NCI-H2171 (cell line): ENCODE measurements at regions not wholly inside any gene's neighbourhood (a gene's known extent, or its start where the extent isn't known, plus 50 kb on each side); places are given as distances from the start of the nearest gene placed in this dataset.

ENCODE experiments used
- DNase-seq: peaks from one replicate; lab custom pipeline; 2025; lab: John Stamatoyannopoulos, UW

DNA sequence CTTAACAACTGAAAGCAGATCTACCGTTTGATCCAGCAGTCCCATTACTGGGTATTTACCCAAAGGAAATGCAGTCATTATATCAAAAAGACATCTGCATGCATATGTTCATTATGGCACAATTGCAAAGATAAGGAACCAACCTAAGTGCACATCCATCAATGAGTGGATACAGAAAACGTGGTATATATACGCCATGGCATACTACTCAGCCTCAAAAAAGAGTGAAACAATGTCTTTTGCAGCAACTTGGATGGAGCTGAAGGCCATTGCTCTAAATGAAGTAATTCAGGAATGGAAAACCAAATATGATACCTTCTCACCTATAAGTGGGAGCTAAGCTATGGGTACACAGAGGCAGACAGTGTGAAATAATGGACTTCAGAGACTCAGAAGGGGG lies 169.3 kb downstream of the ZBTB18 start:
- DNase-seq: no peak

DNA sequence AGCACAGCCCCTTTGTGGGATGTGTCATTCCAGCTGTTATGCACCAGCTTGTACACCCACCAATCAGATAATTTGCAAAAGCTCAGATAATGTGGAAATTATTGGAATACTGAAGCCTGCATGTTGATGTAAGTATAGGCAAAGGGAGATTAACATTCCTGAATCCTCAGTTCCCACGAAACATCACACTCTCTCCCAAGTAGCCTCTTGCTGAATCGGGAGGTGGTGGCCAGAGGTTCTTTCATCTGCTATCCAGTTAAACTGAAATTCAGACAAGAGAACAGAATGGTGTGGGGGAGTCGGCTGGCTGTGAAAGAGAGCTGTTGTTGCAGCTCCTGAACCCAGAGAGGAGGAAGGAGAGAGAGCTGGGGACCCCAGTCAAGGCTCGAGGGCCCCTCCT lies 170.9 kb downstream of the ZBTB18 start:
- DNase-seq: no peak

DNA sequence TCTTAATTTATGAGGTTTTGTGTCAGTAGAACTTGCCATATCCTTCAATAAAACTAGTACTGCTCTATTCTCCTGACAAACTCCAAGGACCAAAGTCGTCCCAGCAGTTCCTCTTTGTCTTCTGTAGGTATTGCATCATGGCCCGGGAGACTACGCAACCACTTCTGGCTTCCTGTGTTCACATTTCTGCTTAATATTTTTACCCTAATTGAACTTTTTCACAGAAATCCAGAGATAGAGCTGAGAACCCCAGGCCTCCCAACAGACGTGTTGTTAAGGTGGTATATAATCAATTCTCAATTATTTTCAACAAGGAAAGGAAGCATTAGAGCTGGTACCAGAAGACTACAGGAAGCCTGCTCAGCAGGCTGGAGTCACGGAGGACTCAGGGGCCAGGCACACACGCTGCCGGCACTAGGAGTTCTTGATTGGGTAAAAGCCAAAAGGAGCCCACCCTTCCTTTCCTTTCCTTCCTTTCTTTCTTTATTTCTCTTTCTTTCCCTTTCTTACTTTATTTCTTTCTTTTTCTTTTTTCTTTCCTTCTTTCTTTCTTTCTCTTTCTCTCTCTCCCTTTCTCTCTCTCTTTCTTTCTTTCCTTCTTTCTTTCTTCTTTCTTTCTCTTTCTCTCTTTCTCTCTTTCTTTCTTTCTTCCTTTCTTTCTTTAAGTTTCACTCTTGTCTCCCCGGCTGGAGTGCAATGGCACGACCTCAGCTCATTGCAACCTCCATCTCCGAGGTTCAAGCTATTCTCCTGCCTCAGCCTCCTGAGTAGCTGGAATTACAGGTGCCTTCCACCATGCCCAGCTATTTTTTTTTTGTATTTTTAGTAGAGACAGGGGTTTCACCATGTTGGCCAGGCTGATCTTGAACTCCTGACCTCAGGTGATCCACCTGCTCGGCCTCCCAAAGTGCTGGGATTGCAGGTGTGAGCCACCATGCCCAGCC lies 173.7 kb downstream of the ZBTB18 start:
- DNase-seq: no peak

DNA sequence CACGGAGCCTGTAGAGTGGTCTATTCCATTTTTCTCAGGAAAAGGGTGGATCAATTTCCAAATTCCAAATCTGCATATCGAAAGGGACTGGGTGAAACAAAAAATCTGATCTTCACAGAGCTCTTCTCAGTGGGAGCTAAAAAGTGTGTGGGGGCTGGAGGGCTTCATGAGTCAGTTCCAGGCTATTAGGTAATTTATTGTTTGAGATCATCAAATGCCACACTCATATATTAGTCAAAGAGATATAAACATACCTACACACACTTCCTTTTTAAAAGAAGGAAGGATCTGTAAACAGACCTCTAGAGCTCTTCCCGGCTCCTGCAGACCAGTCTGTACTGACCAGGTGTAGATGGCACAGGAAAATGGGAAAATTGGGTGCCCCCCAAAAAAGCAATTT lies 175.4 kb downstream of the ZBTB18 start:
- no peak for DNase-seq

DNA sequence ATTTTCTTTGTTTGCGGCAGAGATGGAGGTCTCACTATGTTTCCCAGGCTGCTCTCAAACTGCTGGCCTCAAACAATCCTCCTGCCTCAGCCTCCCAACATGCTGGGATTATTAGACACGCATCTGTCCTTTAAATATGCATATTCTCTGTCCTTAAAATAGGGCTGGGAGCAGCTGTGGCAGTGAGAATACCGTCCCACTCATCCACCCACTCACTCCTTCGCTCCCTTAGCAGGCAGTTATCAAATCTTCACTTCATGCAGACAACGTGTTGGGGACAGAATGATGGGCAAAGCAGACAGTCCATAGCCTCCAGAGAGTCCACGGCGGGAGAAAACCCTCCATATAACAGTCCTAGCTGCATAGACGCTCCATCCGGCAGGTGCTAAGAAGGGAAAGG lies 179.4 kb downstream of the ZBTB18 start:
- no peak for DNase-seq

DNA sequence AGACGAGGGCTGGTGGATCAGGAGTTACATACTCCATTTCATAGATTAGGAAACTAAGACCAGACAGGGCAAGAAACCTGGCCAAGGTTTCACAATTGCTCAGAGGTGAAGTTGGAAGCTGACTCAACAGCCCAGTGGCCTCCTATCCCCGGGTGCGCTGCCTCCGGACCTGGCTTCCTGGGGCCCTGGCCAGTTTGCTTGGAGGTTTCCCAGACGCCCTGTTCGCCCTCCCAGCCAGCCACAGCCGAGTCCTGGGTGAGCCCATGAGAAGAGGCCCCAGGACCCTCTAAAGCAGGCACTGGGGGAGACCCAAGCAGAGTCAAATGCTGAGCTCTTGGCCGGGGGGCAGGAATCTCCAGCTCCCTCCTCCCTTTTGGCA lies 180.1 kb downstream of the ZBTB18 start:
- DNase-seq: no peak

DNA sequence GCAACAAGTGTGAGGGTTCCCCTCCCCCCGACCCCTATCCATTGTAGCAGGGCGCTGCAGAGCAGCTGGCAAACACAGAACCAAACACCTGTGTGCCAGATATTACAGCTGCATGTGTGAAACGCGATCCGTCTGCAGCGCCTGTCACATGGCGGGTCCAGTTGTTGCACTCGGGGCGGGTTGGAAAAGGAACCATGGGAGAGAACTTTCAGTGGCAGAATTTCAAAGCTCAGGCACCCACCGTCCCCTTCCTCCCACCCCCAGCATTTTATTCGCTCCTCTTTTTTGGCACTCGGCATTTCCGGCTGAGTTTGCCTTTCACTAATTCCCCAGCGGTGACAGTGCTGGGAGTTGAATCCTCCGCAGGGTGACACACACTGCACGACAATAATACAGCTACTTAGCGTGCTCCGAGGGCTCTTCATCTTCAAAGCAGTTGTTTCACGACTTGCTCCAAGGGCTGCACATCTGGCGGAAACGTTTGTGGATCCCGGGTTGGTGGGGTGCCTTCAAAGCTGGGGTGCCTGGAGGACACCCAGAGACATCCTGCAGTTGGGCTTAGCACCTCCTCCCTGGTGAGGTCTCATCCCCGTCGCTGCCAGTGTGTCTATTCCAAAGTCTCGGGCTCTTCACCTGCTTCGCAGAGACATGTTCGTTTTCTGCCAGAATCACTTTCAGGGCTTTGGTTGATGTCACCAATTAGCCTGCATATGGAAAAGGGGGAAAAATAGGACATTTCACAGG lies 180.7 kb downstream of the ZBTB18 start:
- DNase-seq: peak; percentile 79

DNA sequence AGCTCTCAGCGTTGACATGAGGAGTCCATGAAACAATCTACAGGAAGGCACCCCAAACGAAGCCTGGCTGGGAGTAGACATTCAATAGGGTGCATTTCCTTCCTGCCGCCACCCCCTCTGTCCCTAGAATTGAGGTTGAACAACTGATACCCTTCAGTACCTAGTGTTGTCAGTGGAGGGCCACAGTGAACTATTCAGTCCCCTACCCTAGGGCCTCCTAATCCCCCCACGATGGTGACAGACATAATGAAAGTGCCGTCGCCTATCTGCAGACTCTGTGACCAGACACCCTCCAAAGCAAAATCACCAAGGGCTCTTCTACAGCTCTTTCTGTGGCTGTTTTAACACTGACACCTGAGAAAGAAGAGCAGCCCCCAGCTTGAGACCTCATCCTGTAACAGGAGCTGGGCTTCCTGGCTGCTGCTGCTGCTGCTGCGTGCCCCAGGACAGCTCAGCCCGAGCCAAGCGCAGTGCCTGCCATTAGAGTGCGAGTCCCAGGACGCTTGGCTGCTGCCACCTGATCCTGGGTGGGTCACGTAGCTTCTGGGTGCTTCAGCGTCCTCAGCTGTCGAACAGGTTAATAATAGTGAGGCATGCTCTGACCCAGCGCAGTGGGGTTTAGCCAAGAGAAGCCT lies 183.0 kb downstream of the ZBTB18 start:
- DNase-seq: no peak

DNA sequence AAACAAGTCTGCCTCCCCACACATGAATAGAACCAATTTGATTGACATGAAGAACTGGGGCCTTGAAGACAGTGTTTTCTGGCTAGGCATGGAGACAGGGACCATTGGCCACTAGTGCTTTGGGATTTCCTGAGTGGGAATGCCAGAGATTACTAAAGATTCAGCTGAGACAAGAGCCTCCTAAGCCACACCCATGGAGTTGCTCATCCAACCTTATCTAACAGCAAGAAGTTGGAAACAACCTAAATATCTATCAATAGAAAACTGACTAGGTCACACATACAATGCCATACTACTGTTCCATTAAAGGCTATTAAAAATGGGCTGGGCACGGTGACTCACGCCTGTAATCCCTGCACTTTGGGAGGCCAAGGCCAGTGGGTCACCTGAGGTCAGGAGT lies 184.1 kb downstream of the ZBTB18 start:
- no peak for DNase-seq

DNA sequence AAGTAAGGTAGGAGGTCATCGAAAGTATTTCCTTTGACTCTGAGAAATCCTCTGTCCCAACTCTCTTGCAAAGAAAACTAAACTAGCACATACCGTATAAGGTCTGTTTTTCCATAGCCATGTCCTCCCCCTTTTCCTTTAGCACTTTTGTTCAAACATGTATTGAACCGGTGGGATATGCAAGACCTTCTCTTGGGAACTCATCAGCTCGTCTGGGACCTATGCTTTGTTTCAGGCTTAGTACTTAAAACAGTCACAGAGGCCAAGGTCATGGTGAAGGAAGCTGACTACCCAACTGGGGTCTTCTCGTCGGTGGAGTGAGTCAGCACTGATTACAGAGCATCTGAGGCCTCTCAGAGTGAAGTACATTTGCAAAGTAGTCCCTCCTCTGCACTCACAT lies 185.0 kb downstream of the ZBTB18 start:
- DNase-seq: no peak

DNA sequence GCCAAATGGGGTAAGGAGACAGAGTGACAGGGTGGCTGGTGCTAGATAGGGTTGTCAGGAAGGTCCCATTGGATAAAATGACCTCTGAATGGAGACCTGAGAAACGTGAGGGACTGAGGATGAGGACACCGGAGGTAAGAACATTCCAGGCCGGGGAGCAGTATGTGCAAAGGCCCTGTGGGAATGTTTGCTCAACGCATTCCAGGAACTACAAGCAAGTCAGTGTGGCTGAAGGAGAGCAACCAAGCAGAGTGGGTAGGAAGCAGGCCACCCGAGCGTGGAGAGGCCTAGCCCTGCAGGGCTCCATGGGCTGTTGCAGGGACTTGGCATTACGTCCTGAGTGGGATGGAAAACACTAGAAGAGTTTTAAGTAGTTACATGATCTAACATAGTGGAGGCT lies 185.6 kb downstream of the ZBTB18 start:
- DNase-seq: no peak

DNA sequence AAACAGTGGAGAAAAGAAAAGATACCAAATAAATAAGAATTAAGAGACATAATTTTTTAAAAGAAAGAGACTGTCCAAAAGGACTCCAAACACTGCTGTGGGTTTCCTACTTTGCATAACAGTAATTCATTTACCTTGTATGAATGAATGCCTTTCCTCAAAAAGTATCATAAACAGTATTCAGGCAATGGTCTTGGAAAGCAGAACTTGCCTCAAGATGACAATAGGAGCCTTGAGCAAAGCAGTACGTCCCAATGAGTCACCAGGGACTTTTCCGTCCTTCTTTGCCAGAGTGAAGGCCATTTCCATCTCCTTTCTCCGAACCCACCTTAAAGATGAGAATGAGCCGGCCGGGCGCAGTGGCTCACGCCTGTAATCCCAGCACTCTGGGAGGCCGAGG lies 186.4 kb downstream of the ZBTB18 start:
- DNase-seq: no peak

DNA sequence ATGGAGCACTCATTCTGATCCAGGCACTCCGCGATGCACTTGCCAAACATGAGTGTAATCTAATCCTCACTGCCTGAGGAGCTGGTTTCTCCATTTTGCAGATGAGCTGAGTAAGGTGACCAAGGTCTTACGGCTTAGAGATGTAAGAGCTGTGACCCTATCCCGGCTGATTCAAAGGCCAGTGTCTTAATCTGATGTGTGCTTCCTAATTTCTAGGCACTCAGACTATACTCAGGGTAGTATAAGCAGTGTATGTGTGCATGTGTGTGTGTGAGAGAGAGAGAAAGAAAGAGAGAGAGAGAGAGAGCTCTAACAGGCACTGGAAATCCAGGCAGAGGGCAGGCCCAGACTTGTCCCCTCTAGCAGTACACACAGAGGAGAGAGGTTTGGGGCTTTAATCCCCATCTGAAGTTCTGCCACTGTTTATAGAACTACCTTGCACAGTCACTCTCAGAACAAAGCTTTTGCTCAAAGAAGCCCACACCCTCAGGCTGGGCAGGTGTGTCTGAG lies 188.2 kb downstream of the ZBTB18 start:
- DNase-seq: no peak

DNA sequence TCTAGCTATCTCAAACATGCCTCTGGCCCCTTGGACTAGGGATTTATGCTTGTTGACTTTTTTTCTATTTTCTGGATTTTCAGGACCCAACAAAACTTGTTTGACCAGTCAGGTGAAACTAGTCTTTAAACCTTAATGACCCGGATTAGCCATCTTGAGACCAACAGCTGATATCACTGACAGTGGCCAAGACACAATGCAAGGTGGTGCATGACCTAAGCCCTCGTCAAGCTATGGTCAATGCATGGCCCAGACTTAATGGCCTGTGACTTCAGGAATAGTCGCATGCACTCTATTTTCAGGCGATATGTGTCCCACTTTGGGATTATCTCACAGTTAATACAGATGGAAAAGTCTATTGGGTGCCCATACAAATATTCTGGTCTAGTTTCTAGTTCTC lies 190.4 kb downstream of the ZBTB18 start:
- DNase-seq: no peak

DNA sequence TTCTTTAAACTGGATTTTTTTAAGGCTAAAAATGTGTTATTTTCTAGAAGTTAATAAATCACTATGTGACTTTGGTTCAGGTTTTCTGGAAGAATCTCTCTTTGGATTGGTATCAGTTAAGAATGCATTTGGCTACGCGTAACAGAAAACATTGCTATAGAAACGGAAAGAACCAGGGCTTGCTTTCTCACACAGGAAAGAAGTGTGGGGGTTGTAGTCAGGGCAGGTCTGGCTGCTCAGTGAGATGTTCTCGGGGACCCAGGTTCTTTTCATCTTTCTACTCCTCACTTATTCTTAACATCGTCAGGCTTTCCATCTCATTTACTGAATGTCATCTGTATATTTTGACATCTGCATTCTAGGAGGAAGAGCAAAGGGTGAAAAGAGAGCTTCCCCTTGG lies 191.4 kb downstream of the ZBTB18 start:
- DNase-seq: no peak

DNA sequence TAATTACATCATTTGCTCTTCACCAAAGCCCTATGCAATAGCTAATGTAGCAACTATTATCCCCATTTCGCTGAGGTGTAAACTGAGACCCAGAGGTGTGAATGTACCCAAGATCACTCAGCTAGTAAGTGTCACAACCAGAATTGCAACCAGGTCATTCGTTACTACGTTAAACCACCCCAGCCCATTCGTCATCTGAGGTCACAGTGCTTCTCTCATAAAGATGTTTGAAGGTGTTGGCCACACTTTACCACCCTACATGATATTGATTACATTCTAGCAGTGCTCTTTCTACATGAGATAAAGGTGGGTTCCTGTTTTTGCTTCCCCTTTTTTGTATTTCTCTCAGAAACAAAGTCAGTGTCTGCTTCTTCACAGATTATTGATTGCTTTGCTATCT lies 195.3 kb downstream of the ZBTB18 start:
- no peak for DNase-seq

DNA sequence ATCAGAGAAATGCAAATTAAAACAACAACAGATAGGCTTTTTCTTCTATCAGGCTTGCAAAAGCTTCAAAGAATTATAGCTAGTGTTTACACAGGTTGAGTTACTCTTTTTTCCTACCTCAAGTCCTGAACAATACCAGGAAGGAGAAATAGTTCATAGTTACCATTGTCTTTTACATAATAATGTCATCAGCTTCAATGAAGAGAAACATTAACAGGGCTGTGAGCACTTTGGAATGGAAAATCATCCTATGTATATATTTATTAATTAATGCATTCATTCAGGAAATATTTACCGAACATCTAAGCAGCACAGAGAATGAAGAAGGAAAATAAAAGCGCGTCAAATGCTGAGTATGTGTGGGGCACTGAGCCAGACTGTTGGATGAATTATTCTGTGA lies 197.3 kb downstream of the ZBTB18 start:
- DNase-seq: no peak

DNA sequence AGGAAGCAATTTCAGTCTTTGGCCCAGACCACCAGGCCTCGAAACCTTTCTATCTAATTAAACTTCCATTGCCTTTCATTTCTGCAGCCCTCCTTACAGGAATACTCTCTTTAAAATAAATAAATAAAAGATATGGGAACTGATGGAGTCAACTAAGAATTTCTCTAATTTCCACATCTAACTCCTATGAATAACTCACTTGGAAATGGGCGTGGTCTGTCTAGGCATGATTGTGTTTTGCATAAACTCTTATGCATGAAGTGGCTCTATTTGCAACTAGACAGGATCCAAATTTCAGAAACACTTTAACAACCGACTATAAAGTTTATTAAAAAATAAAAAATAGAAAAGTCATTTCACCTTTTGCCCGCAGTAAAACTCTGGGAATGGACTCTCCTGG lies 199.5 kb downstream of the ADSS2 start:
- no peak for DNase-seq

DNA sequence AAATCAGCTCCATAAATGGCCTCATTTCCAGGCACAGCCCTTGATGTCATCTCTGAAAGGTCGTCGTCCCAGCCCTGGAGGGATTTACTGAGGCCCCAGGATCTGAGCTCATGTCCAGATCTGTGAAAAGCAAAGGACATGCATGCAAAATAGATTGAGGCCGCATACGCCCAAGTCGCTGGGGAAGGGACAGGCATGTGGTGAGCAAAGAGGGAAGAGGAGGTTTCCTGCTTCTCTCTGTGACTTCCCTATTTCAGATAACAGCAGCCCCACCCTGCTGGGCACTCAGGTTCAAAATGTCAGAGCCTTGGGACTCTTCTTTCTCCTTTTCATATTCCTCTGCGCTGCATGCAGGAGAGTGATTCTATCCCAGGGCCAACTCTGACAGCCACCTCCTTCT lies 197.2 kb downstream of the ADSS2 start:
- no peak for DNase-seq

DNA sequence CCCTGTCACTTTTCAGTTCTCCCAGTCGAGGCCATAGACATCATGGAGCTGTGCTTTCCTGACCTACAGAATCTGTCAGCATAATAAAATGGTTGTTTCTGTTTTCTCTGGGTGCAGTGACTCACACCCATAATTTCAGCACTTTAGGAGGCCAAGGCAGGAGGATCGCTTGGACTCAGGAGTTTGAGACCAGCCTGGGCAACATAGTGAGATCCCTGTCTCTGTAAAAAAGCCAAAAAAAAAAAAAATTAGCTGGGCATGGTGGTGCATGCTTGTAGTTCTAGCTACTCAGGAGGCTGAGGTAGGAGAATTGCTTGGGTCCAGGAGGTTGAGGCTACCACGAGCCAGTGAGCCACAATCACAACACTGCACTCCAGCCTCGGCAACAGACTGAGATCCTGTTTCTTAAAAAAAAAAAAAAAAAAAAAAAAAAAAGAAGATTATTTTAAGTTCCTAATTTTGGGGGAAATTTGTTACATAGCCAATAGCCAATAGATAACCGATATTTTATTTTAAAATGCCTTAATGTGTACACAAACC lies 196.2 kb downstream of the ADSS2 start:
- DNase-seq: no peak

DNA sequence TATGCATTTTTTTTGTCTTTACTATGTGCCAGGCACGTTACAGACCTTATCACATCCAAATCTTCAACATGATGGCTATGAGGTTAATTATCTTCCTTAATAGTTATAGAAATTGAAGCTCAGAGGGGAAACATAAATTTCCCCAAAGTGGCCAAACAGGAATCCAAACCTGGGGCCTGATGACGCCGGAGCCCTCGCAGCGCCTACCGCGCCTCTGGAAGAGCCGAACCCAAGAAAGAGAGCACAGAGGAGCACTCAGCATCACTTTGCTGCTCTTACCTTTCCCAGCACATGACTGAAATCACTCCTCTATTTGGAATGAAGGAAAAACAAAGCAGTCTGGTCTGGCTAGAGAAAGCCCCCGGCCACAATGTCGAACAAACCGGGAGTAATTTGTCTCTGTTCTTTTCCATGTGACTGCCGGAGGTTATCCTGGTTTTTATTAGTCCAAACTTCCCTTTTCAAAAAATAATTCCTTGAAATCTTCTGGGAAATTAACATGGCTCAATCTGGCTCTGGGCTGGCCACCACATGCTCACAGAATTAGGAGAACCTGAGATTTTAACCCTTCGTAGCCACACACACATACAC lies 195.5 kb downstream of the ADSS2 start:
- no peak for DNase-seq

DNA sequence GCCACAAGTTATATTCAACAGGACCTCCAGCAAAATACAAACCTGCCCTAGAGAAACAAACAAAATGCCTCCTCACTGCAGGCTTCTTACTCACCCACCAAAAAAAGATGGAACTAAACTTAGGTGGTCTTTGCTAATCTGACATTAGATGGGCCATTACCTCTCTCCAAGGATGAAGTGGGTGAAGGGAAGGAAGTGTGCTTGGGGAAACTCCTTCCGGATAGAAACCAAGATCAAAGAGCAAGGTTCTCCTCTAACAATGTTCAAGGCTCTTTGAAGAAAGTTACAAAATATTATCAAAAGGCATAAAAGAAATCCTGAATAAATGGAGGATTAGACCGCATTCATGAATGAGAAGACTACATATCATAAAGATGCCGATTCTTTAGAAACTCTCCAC lies 187.5 kb downstream of the ADSS2 start:
- DNase-seq: no peak
